Duodenal mucosa (tissue), 2 donors: ENCODE measurements at regions not wholly inside any gene's neighbourhood (a gene's known extent, or its start where the extent isn't known, plus 50 kb on each side); places are given as distances from the start of the nearest gene placed in this dataset.

Experiments used
- H3K27ac ChIP-seq: one replicate; pipeline ENCODE4 v1.7.0; 2013; ENCODE audit warnings: low read depth, low read length
- H3K27me3 ChIP-seq, 2 donors: one replicate each; pipeline ENCODE4 v1.7.0; 2013; ENCODE audit warnings: low read length in 2 of 2, control low read depth in 1 of 2; ENCODE audit not compliant: insufficient read depth in 2 of 2, control insufficient read depth in 1 of 2
- H3K36me3 ChIP-seq, 2 donors: one replicate each; pipeline ENCODE4 v1.7.0; 2013; ENCODE audit warnings: low read length in 2 of 2, control low read depth in 1 of 2; ENCODE audit not compliant: insufficient read depth in 2 of 2, control insufficient read depth in 1 of 2
- H3K4me1 ChIP-seq, 2 donors: one replicate each; pipeline ENCODE4 v1.7.0; 2013; ENCODE audit warnings: low read length in 2 of 2, control low read depth in 1 of 2; ENCODE audit not compliant: insufficient read depth in 2 of 2, control insufficient read depth in 1 of 2
- H3K4me3 ChIP-seq, 2 donors: one replicate each; pipeline ENCODE4 v1.7.0; 2013; ENCODE audit warnings: low read length in 2 of 2, low read depth in 1 of 2
- H3K9ac ChIP-seq, 2 donors: one replicate each; pipeline ENCODE4 v1.7.0; 2013; ENCODE audit warnings: low read length in 2 of 2, low read depth in 1 of 2
- H3K9me3 ChIP-seq, 2 donors: one replicate each; pipeline ENCODE4 v1.7.0; 2013; ENCODE audit warnings: low read length in 2 of 2, control low read depth in 1 of 2; ENCODE audit not compliant: control insufficient read depth in 1 of 2

DNA sequence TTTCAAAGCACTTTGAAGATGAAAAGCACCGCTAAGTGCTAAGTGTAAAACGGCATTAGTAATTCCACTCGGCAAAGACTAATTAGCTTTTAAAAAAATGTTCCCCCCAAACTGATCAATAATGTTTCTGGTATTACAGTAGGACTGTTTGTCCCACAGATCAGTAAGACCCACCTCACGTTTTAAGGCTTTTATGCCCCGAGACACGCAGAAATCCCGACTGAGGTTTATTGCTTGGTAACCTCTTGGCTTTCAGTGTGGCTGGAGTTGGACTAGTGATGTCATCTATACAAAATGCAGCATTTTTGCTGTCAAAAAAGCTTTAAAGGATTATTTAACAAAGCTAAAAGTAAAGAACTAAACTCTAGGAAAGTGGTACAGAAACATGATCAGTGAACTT, 414.6 kb upstream of the PSMD7 start:
- Histone ChIP-seq H3K27me3 (no peaks in the 10 kb centered on the region), H3K27ac (no peak overlapping the region), H3K4me1 (no peaks in the 10 kb centered on the region), H3K9ac (no peak overlapping the region), H3K9me3 (no peaks in the 10 kb centered on the region), H3K36me3 (no peaks in the 10 kb centered on the region), H3K4me3 (no peak overlapping the region)

DNA sequence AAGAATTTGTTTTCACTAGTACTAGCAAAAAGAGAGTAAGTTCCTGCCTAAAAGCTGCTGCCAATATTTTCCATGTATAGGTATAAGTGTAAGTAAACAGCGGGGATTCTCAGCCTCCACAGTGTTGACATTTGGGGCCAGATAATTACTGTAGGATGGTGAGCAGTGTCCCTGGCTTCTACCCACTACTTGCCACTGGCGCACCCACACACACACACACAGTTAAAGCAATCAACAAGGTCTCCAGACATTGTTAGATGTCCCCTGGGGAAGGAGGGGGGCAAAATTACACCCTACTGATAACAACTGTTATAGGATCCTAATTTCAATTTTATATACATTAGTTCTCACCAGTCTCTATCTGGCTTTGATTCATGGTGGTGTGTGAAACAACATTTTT, 417.0 kb upstream of the PSMD7 start:
- no peak overlapping the region for H3K27ac ChIP-seq
- no peak overlapping the region for H3K9ac ChIP-seq
- H3K9me3 ChIP-seq, result no peaks in the 10 kb centered on the region
- H3K27me3 ChIP-seq, result no peaks in the 10 kb centered on the region
- no peaks in the 10 kb centered on the region for H3K36me3 ChIP-seq
- no peaks in the 10 kb centered on the region for H3K4me1 ChIP-seq
- H3K4me3 ChIP-seq, result no peak overlapping the region

DNA sequence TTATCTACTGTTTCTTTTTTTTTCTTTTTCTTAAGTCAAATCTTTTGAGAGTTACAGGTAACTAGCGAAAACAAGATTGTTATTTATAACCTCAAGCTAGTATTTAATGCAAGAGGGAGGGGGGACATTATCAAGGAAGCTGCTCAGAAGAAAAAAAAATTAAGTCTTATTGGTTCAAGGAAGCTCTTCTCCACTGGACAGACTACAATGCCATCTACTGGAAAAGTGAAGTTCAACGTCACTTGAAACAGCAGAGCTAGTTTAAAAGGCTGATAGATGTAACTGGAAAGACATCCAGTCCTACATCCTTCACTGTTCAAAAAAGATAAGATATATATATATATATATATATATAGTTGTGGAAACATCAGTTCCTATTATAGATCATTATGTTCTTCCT, 418.0 kb upstream of the PSMD7 start:
- Histone ChIP-seq H3K27me3 (no peaks in the 10 kb centered on the region), H3K9me3 (no peaks in the 10 kb centered on the region), H3K4me3 (no peak overlapping the region), H3K36me3 (no peaks in the 10 kb centered on the region), H3K4me1 (no peaks in the 10 kb centered on the region), H3K27ac (no peak overlapping the region), H3K9ac (no peak overlapping the region)

DNA sequence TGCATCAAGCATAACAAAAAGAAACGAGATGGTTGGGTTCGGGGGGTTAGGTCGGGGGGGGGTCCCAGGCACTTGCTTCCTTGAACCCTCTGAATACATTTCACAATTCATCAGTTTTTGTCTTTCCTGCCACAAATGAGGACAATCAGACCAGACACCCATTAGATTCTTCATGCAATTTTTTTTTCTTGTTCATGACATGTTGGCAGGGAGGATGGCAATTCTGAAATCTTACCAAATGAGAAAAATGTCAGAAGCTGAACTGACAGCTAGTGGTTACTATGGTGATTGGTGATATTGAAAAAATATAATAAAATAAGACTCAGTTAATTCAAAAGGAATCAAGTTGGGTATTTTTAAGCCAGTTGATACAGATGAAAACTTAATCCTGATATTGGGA, 419.5 kb upstream of the PSMD7 start:
- H3K4me3 ChIP-seq, result no peak overlapping the region
- no peaks in the 10 kb centered on the region for H3K9me3 ChIP-seq
- H3K36me3 ChIP-seq, result no peaks in the 10 kb centered on the region
- H3K9ac ChIP-seq, result no peak overlapping the region
- no peak overlapping the region for H3K27ac ChIP-seq
- H3K27me3 ChIP-seq, result no peaks in the 10 kb centered on the region
- no peaks in the 10 kb centered on the region for H3K4me1 ChIP-seq

DNA sequence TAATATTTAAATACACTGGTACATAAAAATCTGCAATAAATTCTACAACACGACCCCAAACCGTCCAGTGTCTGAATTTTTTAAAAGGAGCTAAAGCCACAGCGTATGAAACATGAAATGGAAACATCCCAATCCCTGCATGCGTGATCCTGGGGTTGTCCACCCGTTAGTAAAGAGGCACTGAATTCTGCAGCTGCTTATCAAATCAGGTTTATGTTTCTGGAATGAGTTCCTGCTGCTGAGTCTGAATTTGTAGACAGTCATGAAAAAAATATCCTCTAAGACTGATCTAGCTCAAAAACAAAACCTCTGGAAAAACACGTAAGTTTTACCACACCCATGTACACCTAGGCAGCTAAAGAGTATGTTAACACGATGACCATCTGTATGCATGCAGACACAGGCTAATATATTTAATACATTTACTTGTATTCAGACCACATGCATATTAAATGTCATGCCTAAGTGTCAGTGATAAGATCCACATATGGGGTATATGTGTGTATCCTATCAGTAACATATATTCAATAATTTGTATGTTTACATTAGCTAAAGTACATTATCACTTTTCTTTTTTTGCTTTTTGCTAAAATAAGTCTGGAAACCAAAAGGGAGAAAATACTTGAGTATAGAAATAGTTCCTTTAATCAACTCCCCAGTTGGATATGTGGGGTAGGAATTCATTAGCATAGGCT, 420.5 kb upstream of the PSMD7 start:
- Histone ChIP-seq H3K27ac (no peak overlapping the region), H3K9me3 (no peaks in the 10 kb centered on the region), H3K36me3 (no peaks in the 10 kb centered on the region), H3K9ac (no peak overlapping the region), H3K4me3 (no peak overlapping the region), H3K27me3 (no peaks in the 10 kb centered on the region), H3K4me1 (no peaks in the 10 kb centered on the region)

DNA sequence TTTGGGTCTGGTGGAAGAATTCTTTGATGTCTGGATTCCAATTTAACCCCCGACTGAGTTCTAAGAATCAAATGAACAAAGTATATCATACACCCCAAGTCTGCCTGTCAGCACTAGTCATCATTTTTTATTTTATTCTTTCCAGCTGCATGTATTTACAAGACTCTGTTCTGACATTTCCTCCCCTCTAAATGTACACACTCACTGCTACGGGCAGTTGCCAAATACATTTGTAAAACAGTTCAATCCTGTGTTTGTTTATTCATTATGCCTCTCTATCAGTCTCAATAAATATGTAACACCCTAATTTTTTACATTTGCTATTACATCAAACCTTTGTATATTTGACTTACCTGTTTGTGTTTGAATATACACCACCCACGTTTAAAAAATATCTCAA, 422.3 kb upstream of the PSMD7 start:
- H3K36me3 ChIP-seq, result no peaks in the 10 kb centered on the region
- no peak overlapping the region for H3K9ac ChIP-seq
- H3K9me3 ChIP-seq, result no peaks in the 10 kb centered on the region
- no peaks in the 10 kb centered on the region for H3K4me1 ChIP-seq
- H3K27me3 ChIP-seq, result no peaks in the 10 kb centered on the region
- no peak overlapping the region for H3K27ac ChIP-seq
- no peak overlapping the region for H3K4me3 ChIP-seq

DNA sequence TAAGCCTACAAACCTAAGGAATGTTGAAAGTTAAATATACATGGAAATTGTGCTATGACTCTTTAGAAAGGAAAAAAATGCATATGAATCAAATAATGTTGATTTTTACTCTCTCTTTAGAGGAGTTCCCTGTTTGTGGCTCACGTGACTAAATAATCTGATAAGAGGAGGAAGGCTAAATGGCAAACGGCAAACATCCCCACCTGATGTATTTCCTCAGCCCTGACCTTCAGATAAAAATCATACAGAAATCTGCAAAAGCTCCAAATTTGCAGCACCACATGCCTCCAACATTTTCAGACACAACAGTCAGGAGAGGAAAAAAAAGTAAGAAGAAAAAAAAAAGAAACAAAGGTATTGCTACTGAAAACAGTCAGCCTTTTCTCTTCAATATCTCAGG, 423.0 kb upstream of the PSMD7 start:
- H3K27ac ChIP-seq, result no peak overlapping the region
- no peaks in the 10 kb centered on the region for H3K36me3 ChIP-seq
- H3K4me1 ChIP-seq, result no peaks in the 10 kb centered on the region
- H3K27me3 ChIP-seq, result no peaks in the 10 kb centered on the region
- no peaks in the 10 kb centered on the region for H3K9me3 ChIP-seq
- no peak overlapping the region for H3K4me3 ChIP-seq
- no peak overlapping the region for H3K9ac ChIP-seq

DNA sequence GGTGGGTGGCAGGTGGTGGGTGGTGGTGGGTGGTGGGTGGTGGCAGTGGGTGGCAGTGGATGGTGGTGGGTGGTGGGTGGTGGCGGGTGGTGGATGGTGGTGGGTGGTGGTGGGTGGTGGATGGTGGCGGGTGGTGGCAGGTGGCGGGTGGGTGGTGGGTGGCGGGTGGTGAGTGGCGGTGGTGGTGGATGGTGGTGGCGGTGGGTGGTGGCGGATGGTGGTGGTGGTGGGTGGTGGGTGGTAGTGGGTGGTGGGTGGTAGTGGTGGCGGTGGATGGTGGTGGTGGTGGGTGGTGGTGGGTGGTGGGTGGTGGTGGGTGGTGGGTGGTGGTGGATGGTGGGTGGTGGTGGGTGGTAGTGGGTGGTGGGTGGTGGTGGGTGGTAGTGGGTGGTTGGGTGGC, 423.8 kb upstream of the PSMD7 start:
- no peaks in the 10 kb centered on the region for H3K4me1 ChIP-seq
- H3K36me3 ChIP-seq, result no peaks in the 10 kb centered on the region
- no peaks in the 10 kb centered on the region for H3K27me3 ChIP-seq
- no peaks in the 10 kb centered on the region for H3K9me3 ChIP-seq
- no peak overlapping the region for H3K4me3 ChIP-seq
- no peak overlapping the region for H3K9ac ChIP-seq
- no peak overlapping the region for H3K27ac ChIP-seq

DNA sequence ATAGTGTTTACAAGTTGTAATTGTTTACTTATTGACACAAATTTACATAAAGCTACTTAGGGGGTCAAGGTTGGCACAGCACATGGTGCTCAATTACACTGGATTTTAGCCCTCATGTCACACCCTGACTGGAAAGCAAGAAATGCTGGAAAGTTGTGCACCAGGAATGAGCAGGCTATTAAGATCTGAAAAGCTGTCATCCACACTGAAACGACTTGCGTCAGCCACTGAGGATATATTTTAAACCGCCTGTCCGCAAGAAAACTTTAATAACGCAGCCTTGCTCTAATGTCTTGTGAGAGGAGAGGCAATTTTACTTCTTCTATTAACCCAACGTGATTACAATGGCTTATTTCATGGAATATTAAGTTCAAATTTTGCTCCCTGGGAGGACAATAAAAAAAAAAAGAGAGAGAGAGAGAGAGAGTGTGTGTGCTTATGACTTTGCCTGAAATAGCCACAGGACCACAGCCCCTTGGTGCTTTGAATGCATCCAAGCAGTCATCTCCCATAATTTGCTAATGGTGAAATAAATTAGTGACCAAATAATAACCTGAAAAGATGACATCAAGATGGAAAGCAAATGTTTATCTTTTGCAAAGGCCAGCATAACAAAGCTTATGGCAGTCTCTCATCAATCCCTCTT, 425.4 kb upstream of the PSMD7 start:
- Histone ChIP-seq H3K4me3 (no peak overlapping the region), H3K9ac (no peak overlapping the region), H3K27me3 (no peaks in the 10 kb centered on the region), H3K4me1 (no peaks in the 10 kb centered on the region), H3K36me3 (no peaks in the 10 kb centered on the region), H3K9me3 (no peaks in the 10 kb centered on the region), H3K27ac (no peak overlapping the region)

DNA sequence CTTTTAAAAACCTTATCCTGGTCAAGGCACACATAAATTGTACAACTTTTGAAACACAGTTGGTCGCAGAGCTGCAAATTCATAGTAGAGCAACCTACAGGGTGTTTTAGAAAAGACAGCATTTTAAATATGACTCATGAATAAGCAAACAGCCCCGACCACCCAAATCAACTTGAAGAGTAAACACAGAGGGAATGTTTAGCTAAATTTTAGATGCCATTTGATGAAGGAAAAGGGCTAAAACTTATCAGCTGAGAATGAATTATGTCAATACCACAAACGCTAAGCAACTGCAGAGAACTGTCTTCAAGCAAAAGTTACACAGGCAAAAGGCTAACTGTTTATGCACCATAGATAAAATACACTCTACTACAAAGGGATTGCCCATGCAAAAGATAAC, 427.5 kb upstream of the PSMD7 start:
- Histone ChIP-seq H3K27me3 (no peaks in the 10 kb centered on the region), H3K9me3 (no peaks in the 10 kb centered on the region), H3K27ac (no peak overlapping the region), H3K36me3 (no peaks in the 10 kb centered on the region), H3K9ac (no peak overlapping the region), H3K4me3 (no peak overlapping the region), H3K4me1 (no peaks in the 10 kb centered on the region)
